Keratinocyte (primary cell): ENCODE measurements at regions not wholly inside any gene's neighbourhood (a gene's known extent, or its start where the extent isn't known, plus 50 kb on each side); places are given as distances from the start of the nearest gene placed in this dataset.

Experiments
- DNase-seq: peaks from one replicate; pipeline ENCODE4 v3.0.0-alpha.2; 2011; ENCODE audit warnings: low read depth, missing footprints, low spot score
- FAIRE-seq: peaks from 2 replicates; lab custom pipeline; 2011; peaks lifted over from hg19 to GRCh38; lab: Jason Lieb, UNC
- H2AFZ ChIP-seq: 2 replicates; pipeline ENCODE4 v1.6.0; 2012; ENCODE audit warnings: low read length, control low read depth, inconsistent platforms; ENCODE audit not compliant: control insufficient read depth
- H3K27ac ChIP-seq: 2 replicates; pipeline ENCODE4 v1.5.1; 2011; ENCODE audit warnings: low read length; ENCODE audit not compliant: control insufficient read depth, insufficient read depth
- H3K27me3 ChIP-seq: 3 replicates; pipeline ENCODE4 v1.6.0; 2011; ENCODE audit warnings: low read length; ENCODE audit not compliant: control insufficient read depth, insufficient read depth; ENCODE audit errors: extremely low read depth
- H3K36me3 ChIP-seq, 2 experiments: 2 replicates in 1 of 2; 3 replicates in 1 of 2; pipeline ENCODE4 v1.5.1; 2011; ENCODE audit warnings: low read length in 2 of 2, mild to moderate bottlenecking in 1 of 2; ENCODE audit not compliant: control insufficient read depth in 2 of 2, insufficient read depth in 2 of 2; ENCODE audit errors: extremely low read depth in 1 of 2
- H3K4me1 ChIP-seq: 3 replicates; pipeline ENCODE4 v1.5.1; 2011; ENCODE audit warnings: low read length; ENCODE audit not compliant: control insufficient read depth, insufficient read depth; ENCODE audit errors: extremely low read depth
- H3K4me2 ChIP-seq: 3 replicates; pipeline ENCODE4 v1.6.0; 2011; ENCODE audit warnings: low read depth, low read length; ENCODE audit not compliant: control insufficient read depth, insufficient read depth; ENCODE audit errors: extremely low read depth
- H3K4me3 ChIP-seq, 3 experiments: fragments of 200-600 bp in 1 of 3; sonication (generic) in 1 of 3; 2 replicates in 2 of 3; 3 replicates in 1 of 3; pipeline ENCODE4 v1.5.1; 2011 to 2016; ENCODE audit warnings: low read length in 3 of 3, mild to moderate bottlenecking in 3 of 3, control low read depth in 2 of 3, inconsistent platforms in 1 of 3, low read depth in 1 of 3, mixed read lengths in 1 of 3, mixed run types in 1 of 3, moderate library complexity in 1 of 3; ENCODE audit not compliant: control insufficient read depth in 2 of 3, insufficient read depth in 2 of 3; ENCODE audit errors: extremely low read depth in 1 of 3
- H3K79me2 ChIP-seq: 2 replicates; pipeline ENCODE4 v1.6.0; 2012; ENCODE audit warnings: low read length; ENCODE audit not compliant: control insufficient read depth, insufficient read depth
- H3K9ac ChIP-seq: 3 replicates; pipeline ENCODE4 v1.6.0; 2011; ENCODE audit warnings: low read length; ENCODE audit not compliant: control insufficient read depth, insufficient read depth; ENCODE audit errors: extremely low read depth
- H3K9me1 ChIP-seq: 3 replicates; pipeline ENCODE4 v1.6.0; 2011; ENCODE audit warnings: low read length; ENCODE audit not compliant: control insufficient read depth, insufficient read depth; ENCODE audit errors: extremely low read depth
- H3K9me3 ChIP-seq: 2 replicates; pipeline ENCODE4 v1.5.1; 2012; ENCODE audit warnings: low read depth, low read length; ENCODE audit not compliant: control insufficient read depth
- H4K20me1 ChIP-seq: 3 replicates; pipeline ENCODE4 v1.6.0; 2011; ENCODE audit warnings: low read length; ENCODE audit not compliant: control insufficient read depth, insufficient read depth; ENCODE audit errors: extremely low read depth
- EZH2 ChIP-seq: IDR thresholded peaks from one replicate; pipeline ENCODE4 v1.6.1; 2012; ENCODE audit warnings: inconsistent platforms, mild to moderate bottlenecking, low read length, moderate library complexity
- dilution Hi-C: fragments of 300-500 bp; cut with MboI; formaldehyde crosslinking; loops from one replicate; pipeline ENCODE4 v1.7.0; 2020; ENCODE audit warnings: low sequenced_read_pairs; ENCODE audit not compliant: extremely low pct_ligation_motif_present
- TF ChIP-seq, protein P1 (sequence below), 3 experiments: IDR thresholded peaks in 1 of 3; conservative IDR thresholded peaks in 1 of 3; optimal IDR thresholded peaks in 1 of 3; 2 replicates in 2 of 3; 3 replicates in 1 of 3; pipeline versions ENCODE3 to v1.5.1; 2011; ENCODE audit warnings: low read length in 3 of 3, mild to moderate bottlenecking in 3 of 3, moderate library complexity in 2 of 3, control low read depth in 1 of 3, inconsistent platforms in 1 of 3; ENCODE audit not compliant: insufficient read depth in 2 of 3; ENCODE audit errors: extremely low read depth in 1 of 3

GRCh38 chr1:194584052-194584451, 1397.6 kb upstream of the B3GALT2 start:
- dilution Hi-C loops = no loop called here
- no peak overlapping the region for H3K4me2 ChIP-seq
- no peaks in the 10 kb centered on the region for H4K20me1 ChIP-seq
- H3K9ac ChIP-seq = no peak overlapping the region
- H3K27ac ChIP-seq = no peak overlapping the region
- FAIRE-seq (no peak), DNase-seq (no peak)
- no peaks in the 10 kb centered on the region for H3K9me1 ChIP-seq
- no peak for TF ChIP-seq EZH2
- TF ChIP-seq, protein P1, sequence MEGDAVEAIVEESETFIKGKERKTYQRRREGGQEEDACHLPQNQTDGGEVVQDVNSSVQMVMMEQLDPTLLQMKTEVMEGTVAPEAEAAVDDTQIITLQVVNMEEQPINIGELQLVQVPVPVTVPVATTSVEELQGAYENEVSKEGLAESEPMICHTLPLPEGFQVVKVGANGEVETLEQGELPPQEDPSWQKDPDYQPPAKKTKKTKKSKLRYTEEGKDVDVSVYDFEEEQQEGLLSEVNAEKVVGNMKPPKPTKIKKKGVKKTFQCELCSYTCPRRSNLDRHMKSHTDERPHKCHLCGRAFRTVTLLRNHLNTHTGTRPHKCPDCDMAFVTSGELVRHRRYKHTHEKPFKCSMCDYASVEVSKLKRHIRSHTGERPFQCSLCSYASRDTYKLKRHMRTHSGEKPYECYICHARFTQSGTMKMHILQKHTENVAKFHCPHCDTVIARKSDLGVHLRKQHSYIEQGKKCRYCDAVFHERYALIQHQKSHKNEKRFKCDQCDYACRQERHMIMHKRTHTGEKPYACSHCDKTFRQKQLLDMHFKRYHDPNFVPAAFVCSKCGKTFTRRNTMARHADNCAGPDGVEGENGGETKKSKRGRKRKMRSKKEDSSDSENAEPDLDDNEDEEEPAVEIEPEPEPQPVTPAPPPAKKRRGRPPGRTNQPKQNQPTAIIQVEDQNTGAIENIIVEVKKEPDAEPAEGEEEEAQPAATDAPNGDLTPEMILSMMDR (optimal IDR thresholded peaks at IDR 0.05 in 1 of 3, IDR thresholded peaks at IDR 0.05 in 1 of 3, conservative IDR thresholded peaks at IDR 0.05 in 1 of 3; ENCODE audit: extremely low read depth in 1 of 3, insufficient read depth in 2 of 3, low read length in 3 of 3) = no peak
- H3K36me3 ChIP-seq = no peaks in the 10 kb centered on the region
- no peaks in the 10 kb centered on the region for H3K4me1 ChIP-seq
- H3K4me3 ChIP-seq = no peak overlapping the region
- no peaks in the 10 kb centered on the region for H3K79me2 ChIP-seq
- no peak overlapping the region for H2AFZ ChIP-seq
- H3K27me3 ChIP-seq = no peaks in the 10 kb centered on the region
- H3K9me3 ChIP-seq = no peaks in the 10 kb centered on the region

DNA sequence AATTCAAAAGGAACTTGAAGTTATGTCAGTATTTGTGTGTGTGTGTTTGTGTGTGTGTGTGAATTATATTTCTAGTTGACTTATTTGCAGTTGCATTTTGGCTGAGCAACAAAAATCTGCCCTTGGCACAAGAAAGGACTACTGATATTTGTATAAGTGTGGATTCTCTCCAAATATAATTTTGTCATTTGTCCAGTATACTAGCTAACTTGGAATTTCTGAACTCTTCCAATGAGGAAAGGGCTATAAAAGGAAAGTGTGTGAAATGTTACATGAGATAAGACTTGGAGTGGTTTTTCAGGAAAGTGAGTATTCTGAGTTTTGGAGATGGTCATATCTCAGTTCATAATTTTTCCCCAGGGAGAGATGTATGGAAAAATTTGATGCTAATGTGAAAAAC, 1384.1 kb upstream of the B3GALT2 start:
- DNase-seq (no peak), FAIRE-seq (no peak)
- Histone ChIP-seq H2AFZ (no peak overlapping the region), H3K4me2 (no peak overlapping the region), H3K27ac (no peak overlapping the region), H3K9me3 (no peaks in the 10 kb centered on the region), H3K9me1 (no peaks in the 10 kb centered on the region), H3K9ac (no peak overlapping the region), H3K4me1 (no peaks in the 10 kb centered on the region), H4K20me1 (no peaks in the 10 kb centered on the region), H3K79me2 (no peaks in the 10 kb centered on the region), H3K36me3 (no peaks in the 10 kb centered on the region), H3K27me3 (no peaks in the 10 kb centered on the region), H3K4me3 (no peak overlapping the region)
- TF ChIP-seq, protein P1 (optimal IDR thresholded peaks at IDR 0.05 in 1 of 3, IDR thresholded peaks at IDR 0.05 in 1 of 3, conservative IDR thresholded peaks at IDR 0.05 in 1 of 3; ENCODE audit: extremely low read depth in 1 of 3, insufficient read depth in 2 of 3, low read length in 3 of 3) = no peak
- TF ChIP-seq EZH2 = no peak
- dilution Hi-C loops = no loop called here
